HG02678 (cell line): ENCODE measurements at regions not wholly inside any gene's neighbourhood (a gene's known extent, or its start where the extent isn't known, plus 50 kb on each side); places are given as distances from the start of the nearest gene placed in this dataset.
"Not testable (repeated sequence)": the region's sequence is repeated elsewhere in the genome, so short reads cannot be mapped to it uniquely, and the experiment has no call there.

Source experiments
- ATAC-seq: cut with Tn5 transposase; IDR thresholded peaks from one replicate; pipeline ENCODE4 v1.9.1; 2021; ENCODE audit warnings: mild to moderate bottlenecking, moderate library complexity; ENCODE audit not compliant: unreplicated experiment

- ATAC-seq = no peak
Observed at GRCh38 chrX:63186137-63186536, 165.0 kb downstream of the SPIN4 start.

- ATAC-seq = not testable (repeated sequence)
Observed at GRCh38 chrX:63179852-63180251, 171.3 kb downstream of the SPIN4 start.

GRCh38 chrX:63176578-63176977, 174.6 kb downstream of the SPIN4 start:
- ATAC-seq = not testable (repeated sequence)

GRCh38 chrX:63173841-63174718, 177.1 kb downstream of the SPIN4 start:
- ATAC-seq = not testable (repeated sequence)

GRCh38 chrX:63169416-63169815, 181.7 kb downstream of the SPIN4 start:
- not testable (repeated sequence) for ATAC-seq

GRCh38 chrX:63168949-63169348, 182.2 kb downstream of the SPIN4 start:
- ATAC-seq = not testable (repeated sequence)

GRCh38 chrX:63167002-63167401, 184.1 kb downstream of the SPIN4 start:
- not testable (repeated sequence) for ATAC-seq

GRCh38 chrX:63160994-63161393, 190.1 kb downstream of the SPIN4 start:
- ATAC-seq = not testable (repeated sequence)

GRCh38 chrX:63160340-63160739, 190.8 kb downstream of the SPIN4 start:
- ATAC-seq = not testable (repeated sequence)

- not testable (repeated sequence) for ATAC-seq
Observed at GRCh38 chrX:63145526-63145925, 205.6 kb downstream of the SPIN4 start.

GRCh38 chrX:63142588-63142987, 208.5 kb downstream of the SPIN4 start:
- ATAC-seq = not testable (repeated sequence)

GRCh38 chrX:63135859-63136258, 215.3 kb downstream of the SPIN4 start:
- not testable (repeated sequence) for ATAC-seq

- ATAC-seq = peak; percentile 55
Observed at GRCh38 chrX:63128509-63128908, 222.6 kb downstream of the SPIN4 start.

GRCh38 chrX:63115196-63115595, 235.9 kb downstream of the SPIN4 start:
- ATAC-seq = no peak

- no peak for ATAC-seq
Observed at GRCh38 chrX:63101879-63102620, 249.1 kb downstream of the SPIN4 start.

GRCh38 chrX:63058204-63058603, 292.9 kb downstream of the SPIN4 start:
- no peak for ATAC-seq

GRCh38 chrX:63050225-63050624, 300.9 kb downstream of the SPIN4 start:
- ATAC-seq = no peak

GRCh38 chrX:63032811-63033210, 318.3 kb downstream of the SPIN4 start:
- no peak for ATAC-seq

GRCh38 chrX:63013549-63013948, 337.6 kb downstream of the SPIN4 start:
- ATAC-seq = no peak

- ATAC-seq = no peak
Observed at GRCh38 chrX:63012574-63012973, 338.6 kb downstream of the SPIN4 start.

- ATAC-seq = not testable (repeated sequence)
Observed at GRCh38 chrX:63000196-63000595, 350.9 kb downstream of the SPIN4 start.
